ENCODE measurements at regions not wholly inside any gene's neighbourhood (a gene's known extent, or its start where the extent isn't known, plus 50 kb on each side); places are given as distances from the start of the nearest gene placed in this dataset.

DNA sequence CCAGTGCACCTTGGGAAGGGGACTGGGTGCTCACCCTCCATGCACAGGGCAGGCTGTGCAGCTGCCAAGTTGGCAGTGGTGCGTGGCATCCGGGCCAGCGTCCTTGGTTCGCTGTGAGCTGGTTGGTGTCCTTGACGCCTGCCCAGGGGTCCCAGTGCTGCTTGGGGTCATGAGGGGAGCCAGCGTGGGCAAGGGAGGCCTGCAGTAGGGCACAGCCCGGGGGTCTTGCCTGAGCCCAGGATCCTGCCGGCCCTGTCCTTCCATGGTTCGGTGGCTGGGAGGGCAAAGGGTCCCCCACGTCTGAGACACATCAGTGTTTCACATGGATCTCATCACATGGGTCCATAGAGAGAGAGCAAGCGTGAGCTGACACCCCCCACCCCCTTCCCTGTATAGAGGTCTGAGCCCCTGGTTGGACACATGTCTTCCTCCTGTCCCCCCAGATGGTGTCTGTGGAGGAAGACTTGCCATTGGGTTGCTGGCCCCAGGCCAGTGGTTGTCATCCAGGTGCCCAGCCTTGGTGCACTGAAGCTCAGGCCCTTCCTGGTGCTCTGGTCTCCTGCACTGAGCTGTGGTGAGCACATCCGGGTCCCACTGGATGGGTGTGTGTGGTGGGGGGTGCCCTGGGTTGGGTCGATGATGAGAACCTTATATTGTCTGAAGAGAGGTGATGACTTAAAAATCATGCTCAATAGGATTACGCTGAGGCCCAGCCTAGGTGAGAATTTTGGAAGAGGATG lies 232.3 kb downstream of the SNRPN start:
- no peak for DNase-seq (ENCODE audit: low spot score in 2 of 2)
- no peak overlapping the region for H3K4me3 ChIP-seq (ENCODE audit: low read depth, poor library complexity, severe bottlenecking)
- 87 to 91% methylated on average over 12 to 14 of the region's 14 CpGs for WGBS, 2 donors
- no peak for TF ChIP-seq POLR2A (IDR thresholded peaks at IDR 0.05)
- TF ChIP-seq, protein P1, sequence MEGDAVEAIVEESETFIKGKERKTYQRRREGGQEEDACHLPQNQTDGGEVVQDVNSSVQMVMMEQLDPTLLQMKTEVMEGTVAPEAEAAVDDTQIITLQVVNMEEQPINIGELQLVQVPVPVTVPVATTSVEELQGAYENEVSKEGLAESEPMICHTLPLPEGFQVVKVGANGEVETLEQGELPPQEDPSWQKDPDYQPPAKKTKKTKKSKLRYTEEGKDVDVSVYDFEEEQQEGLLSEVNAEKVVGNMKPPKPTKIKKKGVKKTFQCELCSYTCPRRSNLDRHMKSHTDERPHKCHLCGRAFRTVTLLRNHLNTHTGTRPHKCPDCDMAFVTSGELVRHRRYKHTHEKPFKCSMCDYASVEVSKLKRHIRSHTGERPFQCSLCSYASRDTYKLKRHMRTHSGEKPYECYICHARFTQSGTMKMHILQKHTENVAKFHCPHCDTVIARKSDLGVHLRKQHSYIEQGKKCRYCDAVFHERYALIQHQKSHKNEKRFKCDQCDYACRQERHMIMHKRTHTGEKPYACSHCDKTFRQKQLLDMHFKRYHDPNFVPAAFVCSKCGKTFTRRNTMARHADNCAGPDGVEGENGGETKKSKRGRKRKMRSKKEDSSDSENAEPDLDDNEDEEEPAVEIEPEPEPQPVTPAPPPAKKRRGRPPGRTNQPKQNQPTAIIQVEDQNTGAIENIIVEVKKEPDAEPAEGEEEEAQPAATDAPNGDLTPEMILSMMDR (IDR thresholded peaks at IDR 0.05): no peak
- intact Hi-C loops (cut with DNase I; ENCODE audit: low total_unique reads): no loop called here

DNA sequence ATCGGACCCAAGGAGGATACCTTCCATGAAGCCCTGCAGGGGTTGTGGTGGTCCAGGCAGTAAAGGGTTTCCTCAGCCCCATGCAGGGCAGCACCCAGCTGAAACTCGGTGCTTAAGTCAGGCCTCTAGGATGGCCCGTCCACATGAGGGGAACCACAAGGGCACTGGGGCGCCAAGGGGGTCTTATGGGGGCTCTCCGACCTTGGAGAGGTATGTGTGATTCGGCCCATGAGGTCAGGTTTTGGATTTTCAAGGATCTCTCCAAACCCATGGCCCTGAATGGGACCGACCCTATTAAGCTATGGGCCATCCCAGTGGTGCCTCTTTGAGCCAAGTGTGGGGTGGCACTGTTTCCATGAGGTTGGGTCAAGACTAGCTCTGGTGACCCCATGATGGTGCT lies 233.3 kb downstream of the SNRPN start:
- intact Hi-C loops (cut with DNase I; ENCODE audit: low total_unique reads): no loop called here
- no peak overlapping the region for H3K4me3 ChIP-seq (ENCODE audit: low read depth, poor library complexity, severe bottlenecking)
- 87 to 92% methylated on average over 6 to 7 of the region's 7 CpGs for WGBS, 2 donors
- TF ChIP-seq POLR2A (IDR thresholded peaks at IDR 0.05): no peak
- TF ChIP-seq, protein P1 (IDR thresholded peaks at IDR 0.05): no peak
- no peak for DNase-seq (ENCODE audit: low spot score in 2 of 2)

DNA sequence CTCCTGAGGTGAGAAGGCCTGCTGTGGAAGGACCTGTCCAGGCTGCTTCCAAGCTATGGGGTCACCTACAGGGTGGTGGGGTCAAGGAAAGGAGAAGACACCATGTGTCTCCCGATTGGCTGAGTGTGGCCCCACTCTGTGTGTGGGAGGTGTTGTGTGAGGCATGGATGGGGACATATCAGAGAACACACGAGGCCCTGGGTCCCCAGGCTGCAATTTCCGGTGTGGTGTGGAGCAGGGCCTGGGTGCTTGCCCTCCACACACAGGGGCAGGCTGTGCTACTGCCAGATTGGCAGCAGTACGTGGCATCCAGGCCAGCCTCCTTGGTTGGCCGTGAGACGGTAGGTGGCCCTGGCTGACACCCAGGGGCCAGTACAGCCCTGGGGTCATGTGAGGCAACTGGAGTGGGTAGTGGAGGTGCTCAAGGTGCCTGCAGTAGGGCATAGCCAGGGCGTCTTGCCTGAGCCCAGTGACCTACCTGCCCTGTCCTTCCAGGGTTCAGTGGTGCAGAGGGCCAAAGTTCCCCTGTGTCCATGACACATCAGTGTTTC lies 233.8 kb downstream of the SNRPN start:
- 56 to 69% methylated on average over 5 to 7 of the region's 7 CpGs for WGBS, 2 donors
- TF ChIP-seq, protein P1 (IDR thresholded peaks at IDR 0.05): no peak
- TF ChIP-seq POLR2A (IDR thresholded peaks at IDR 0.05): no peak

DNA sequence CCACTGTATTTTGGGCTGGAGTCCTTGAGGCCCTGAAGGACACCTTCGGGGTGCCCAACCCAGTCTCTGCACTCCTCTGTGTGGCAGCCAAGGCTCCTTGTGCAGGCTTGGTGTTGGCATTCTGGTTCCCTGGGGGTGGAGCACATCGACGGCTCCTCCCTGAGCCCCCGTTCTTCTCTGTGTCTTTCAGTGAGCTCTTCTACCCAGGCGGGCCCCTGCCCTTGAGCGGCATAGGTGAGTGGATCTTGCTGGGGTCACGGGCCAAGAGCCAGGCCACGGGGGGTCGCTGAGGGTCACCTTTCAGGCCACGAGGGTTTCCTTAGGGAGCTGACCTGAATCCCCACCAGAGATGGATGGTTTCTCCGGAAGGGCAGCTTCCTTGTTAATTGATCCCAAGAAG lies 234.8 kb downstream of the SNRPN start:
- DNase-seq (ENCODE audit: low spot score in 2 of 2): no peak
- intact Hi-C loops (cut with DNase I; ENCODE audit: low total_unique reads): no loop called here
- no peak overlapping the region for H3K4me3 ChIP-seq (ENCODE audit: low read depth, poor library complexity, severe bottlenecking)
- TF ChIP-seq, protein P1 (IDR thresholded peaks at IDR 0.05): no peak
- no peak for TF ChIP-seq POLR2A (IDR thresholded peaks at IDR 0.05)
- WGBS, 2 donors: 80 to 89% methylated on average over 6 to 11 of the region's 11 CpGs

More for the DNA sequence above, 233.8 kb downstream of the SNRPN start:
- no peak overlapping the region for H3K4me3 ChIP-seq (ENCODE audit: low read depth, poor library complexity, severe bottlenecking)
- intact Hi-C loops (cut with DNase I; ENCODE audit: low total_unique reads): no loop called here
- DNase-seq (ENCODE audit: low spot score in 2 of 2): no peak

DNA sequence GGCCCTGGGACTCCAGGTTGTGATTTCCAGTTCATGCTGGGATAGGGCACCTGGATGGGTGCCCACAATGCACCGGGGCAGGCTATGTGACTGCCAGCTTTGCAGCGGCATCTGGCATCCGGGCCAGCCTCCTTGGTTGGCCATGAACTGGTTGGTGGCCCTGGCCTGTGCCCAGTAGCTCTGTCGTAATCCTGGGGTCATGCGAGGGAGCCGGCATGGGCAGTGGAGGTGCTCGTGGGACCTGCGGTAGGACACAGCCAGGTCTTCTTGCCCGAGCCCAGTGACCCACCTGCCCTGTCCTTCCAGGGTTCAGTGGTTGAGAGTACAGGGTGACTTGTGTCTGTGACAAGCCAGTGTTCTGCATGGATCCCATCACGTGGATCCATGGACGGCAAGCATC lies 237.9 kb downstream of the SNRPN start:
- intact Hi-C loops (cut with DNase I; ENCODE audit: low total_unique reads): no loop called here
- no peak overlapping the region for H3K4me3 ChIP-seq (ENCODE audit: low read depth, poor library complexity, severe bottlenecking)
- TF ChIP-seq, protein P1 (IDR thresholded peaks at IDR 0.05): no peak
- TF ChIP-seq POLR2A (IDR thresholded peaks at IDR 0.05): no peak
- WGBS, 2 donors: 89% methylated on average over 9 to 11 of the region's 11 CpGs
- DNase-seq (ENCODE audit: low spot score in 2 of 2): no peak
